ENCODE measurements at regions not wholly inside any gene's neighbourhood (a gene's known extent, or its start where the extent isn't known, plus 50 kb on each side); places are given as distances from the start of the nearest gene placed in this dataset.

- TF ChIP-seq POLR2A (IDR thresholded peaks at IDR 0.05; ENCODE audit: low read length) (no peak), GATA1 (IDR thresholded peaks at IDR 0.05; ENCODE audit: low read depth, low read length) (no peak)
Measured at GRCh38 chr5:167966979-167967378, 324.5 kb upstream of the WWC1 start.
